ENCODE measurements at regions not wholly inside any gene's neighbourhood (a gene's known extent, or its start where the extent isn't known, plus 50 kb on each side); places are given as distances from the start of the nearest gene placed in this dataset.

DNA sequence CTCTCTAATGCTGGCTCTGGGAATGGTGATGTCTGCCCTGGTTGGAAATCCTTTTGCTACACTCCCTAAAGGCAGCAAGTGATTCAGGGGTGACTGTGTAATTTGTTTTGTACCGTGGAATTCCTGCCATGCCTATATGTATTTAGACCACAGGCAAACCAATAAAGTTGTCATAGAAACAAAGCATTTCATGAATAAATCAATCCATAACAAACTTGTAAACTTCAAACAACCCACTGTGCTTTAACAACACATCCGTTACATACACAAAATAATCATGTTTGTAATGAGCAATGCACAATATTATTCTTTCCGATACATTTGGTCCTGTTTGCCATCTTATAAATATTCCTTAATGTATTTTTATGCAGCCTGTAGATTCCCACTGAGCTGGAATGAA lies 330.3 kb upstream of the SNX7 start:
- no peak overlapping the region for H3K4me3 ChIP-seq (ENCODE audit: low read length)
- DNase-seq (ENCODE audit: low read depth) = peak; percentile 60
- TF ChIP-seq, protein P1, sequence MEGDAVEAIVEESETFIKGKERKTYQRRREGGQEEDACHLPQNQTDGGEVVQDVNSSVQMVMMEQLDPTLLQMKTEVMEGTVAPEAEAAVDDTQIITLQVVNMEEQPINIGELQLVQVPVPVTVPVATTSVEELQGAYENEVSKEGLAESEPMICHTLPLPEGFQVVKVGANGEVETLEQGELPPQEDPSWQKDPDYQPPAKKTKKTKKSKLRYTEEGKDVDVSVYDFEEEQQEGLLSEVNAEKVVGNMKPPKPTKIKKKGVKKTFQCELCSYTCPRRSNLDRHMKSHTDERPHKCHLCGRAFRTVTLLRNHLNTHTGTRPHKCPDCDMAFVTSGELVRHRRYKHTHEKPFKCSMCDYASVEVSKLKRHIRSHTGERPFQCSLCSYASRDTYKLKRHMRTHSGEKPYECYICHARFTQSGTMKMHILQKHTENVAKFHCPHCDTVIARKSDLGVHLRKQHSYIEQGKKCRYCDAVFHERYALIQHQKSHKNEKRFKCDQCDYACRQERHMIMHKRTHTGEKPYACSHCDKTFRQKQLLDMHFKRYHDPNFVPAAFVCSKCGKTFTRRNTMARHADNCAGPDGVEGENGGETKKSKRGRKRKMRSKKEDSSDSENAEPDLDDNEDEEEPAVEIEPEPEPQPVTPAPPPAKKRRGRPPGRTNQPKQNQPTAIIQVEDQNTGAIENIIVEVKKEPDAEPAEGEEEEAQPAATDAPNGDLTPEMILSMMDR (conservative IDR thresholded peaks at IDR 0.05; ENCODE audit: low read length) = no peak

- no peak for DNase-seq (ENCODE audit: low read depth)
- TF ChIP-seq, protein P1 (conservative IDR thresholded peaks at IDR 0.05; ENCODE audit: low read length) = no peak
These were observed 331.3 kb upstream of the SNX7 start for GRCh38 chr1:98330224-98330623.

DNA sequence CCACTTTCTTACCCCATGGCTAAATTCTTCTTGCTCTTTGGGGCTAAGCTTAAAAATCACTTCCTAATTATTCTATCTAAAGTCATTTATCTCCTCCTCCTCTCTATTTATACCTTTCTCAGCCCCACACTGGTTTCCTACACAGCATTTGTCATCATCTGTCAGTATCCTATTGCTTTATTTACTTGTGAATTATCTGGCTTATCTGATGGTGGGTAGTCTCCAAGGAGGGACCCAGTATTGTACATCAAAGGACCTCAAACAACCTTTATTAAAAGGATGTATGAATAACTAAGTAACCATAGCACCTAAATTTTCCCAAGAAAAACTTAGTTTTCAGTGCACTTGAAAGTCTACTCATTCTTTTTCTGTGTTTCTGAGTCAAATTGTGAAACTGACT lies 332.7 kb upstream of the SNX7 start:
- H3K4me3 ChIP-seq (ENCODE audit: low read length) = no peak overlapping the region
- DNase-seq (ENCODE audit: low read depth) = no peak
- TF ChIP-seq, protein P1 (conservative IDR thresholded peaks at IDR 0.05; ENCODE audit: low read length) = no peak

More at GRCh38 chr1:98330224-98330623, 331.3 kb upstream of the SNX7 start:
- no peak overlapping the region for H3K4me3 ChIP-seq (ENCODE audit: low read length)

- TF ChIP-seq, protein P1 (conservative IDR thresholded peaks at IDR 0.05; ENCODE audit: low read length) = no peak
- DNase-seq (ENCODE audit: low read depth) = peak; percentile 70
- no peak overlapping the region for H3K4me3 ChIP-seq (ENCODE audit: low read length)
These were observed 334.2 kb upstream of the SNX7 start for GRCh38 chr1:98327220-98327861.

DNA sequence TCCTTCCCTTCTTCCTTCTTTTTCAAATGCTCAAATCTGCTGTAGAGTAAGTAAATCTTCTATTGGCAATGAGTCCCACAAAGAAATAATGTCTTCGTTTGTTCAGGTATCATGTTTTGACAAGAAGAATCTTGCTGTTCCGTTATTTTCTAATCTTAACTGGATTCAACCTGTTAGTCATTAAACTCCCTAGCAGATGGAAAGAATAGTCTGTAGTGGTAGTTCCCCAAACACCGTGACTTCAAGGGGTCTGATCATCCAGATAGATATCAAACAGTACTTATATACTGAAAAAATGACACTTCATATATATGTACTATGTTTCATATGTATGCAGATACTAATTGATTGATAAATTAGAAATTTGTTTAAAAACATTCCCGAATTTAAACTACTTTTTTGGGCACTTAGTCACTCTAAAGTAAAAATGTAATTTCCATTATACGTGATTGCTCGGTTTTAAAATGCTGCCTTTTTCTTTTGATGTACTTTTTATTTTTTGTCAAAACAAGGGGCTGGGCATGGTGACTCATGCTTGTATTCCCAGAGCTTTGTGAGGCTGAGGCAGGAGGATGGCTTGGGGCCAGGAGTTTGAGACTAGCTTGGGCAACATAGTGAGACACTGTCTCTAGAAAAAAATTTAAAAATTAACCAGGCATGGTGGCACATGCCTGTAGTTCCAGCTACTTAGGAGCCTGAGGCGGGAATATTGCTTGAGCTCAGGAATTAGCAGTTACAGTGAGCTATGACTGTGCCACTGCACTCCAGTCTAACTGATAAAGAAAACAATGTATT lies 335.7 kb upstream of the SNX7 start:
- H3K4me3 ChIP-seq (ENCODE audit: low read length) = no peak overlapping the region
- DNase-seq (ENCODE audit: low read depth) = peak; percentile 90
- TF ChIP-seq, protein P1 (conservative IDR thresholded peaks at IDR 0.05; ENCODE audit: low read length) = no peak

GRCh38 chr1:98323906-98324358 lies 337.6 kb upstream of the SNX7 start:
- peak; percentile 98 for DNase-seq (ENCODE audit: low read depth)
- TF ChIP-seq, protein P1 (conservative IDR thresholded peaks at IDR 0.05; ENCODE audit: low read length) = no peak
- H3K4me3 ChIP-seq (ENCODE audit: low read length) = no peak overlapping the region

DNA sequence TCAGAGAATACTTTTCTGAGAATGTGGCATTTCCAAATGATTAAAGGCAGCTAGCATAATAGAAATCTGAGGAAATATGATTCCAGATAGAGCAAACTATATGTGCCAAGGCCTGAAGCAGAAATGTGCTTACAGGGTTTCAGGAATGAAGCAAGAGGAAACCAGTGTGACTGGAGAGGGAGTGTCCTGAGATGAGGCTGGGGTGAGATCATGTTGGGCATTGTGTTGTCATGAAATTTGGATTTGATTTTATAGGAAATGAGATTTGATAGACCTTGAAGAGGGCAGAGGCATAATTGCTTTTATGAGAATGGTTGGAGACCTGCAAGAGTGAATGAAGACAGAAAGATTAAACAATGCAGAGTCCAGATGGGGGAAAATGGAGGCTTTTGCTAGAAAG lies 338.1 kb upstream of the SNX7 start:
- peak; percentile 91 for DNase-seq (ENCODE audit: low read depth)
- H3K4me3 ChIP-seq (ENCODE audit: low read length) = no peak overlapping the region
- TF ChIP-seq, protein P1 (conservative IDR thresholded peaks at IDR 0.05; ENCODE audit: low read length) = no peak

Measured in AG10803 (cell line).